NCI-H1417 treated with DMSO at 0.1 percent for 48 hours (cell line): ENCODE measurements at regions not wholly inside any gene's neighbourhood (a gene's known extent, or its start where the extent isn't known, plus 50 kb on each side); places are given as distances from the start of the nearest gene placed in this dataset.
"Not testable (repeated sequence)": the region's sequence is repeated elsewhere in the genome, so short reads cannot be mapped to it uniquely, and the experiment has no call there.

ENCODE experiments used
- DNase-seq: peaks from one replicate; lab custom pipeline; 2025; lab: John Stamatoyannopoulos, UW

DNA sequence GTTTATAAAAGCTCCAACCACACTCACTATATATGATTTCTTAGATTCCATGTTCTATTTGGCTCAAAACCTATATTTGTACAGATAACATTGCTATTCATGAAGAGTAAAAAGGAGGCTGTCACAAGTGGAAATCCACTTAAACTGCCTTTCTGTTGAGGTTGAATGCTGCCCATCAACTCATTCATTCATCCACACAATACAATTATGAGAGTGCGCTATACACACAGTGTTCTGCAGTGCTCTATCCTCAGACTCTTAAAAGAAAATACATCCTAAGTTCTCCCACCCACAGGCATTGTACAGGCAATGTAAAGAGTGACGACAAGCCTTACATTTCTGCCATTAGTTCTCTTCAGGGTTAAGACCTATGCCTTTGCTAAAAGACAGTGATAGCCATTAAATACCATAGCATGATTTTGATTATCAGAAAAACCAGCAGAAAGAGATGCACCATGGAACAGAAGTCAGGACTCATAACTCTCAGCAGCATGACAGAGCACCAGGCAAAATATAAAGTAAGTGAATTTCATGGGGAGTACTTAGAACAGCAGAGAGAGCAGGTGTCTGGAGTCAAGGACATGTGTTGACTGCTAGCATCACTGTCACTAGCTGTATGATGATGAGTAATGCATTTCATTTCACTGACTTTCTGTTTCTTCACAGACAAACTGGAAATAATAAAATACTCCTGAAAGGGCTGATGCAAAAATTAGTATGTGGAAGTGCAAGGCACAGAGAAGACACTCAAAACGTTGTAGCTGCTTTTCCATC, 218.0 kb downstream of the RBM26 start:
- DNase-seq, result no peak

- DNase-seq, result no peak
Measured at GRCh38 chr13:79185580-79185979, 220.5 kb downstream of the RBM26 start.

- DNase-seq, result no peak
Measured at GRCh38 chr13:79183231-79183630, 222.8 kb downstream of the RBM26 start.

DNA sequence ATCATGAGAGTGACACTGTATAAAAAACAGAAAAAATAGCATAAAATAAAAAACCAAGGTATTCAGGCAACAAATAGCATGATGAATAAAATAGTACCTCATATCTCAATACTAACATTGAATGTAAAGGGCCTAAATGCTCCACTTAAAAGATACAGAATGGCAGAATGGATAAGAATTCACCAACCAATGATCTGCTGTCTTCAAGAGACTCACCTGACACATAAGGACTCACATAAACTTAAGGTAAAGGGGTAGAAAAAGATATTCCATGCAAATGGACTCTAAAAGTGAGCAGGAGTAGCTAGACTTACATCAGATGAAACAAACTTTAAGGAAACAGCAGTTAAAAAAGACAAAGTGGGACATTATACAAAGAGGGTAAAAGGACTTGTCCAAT, 232.4 kb downstream of the RBM26 start:
- DNase-seq, result not testable (repeated sequence)

DNA sequence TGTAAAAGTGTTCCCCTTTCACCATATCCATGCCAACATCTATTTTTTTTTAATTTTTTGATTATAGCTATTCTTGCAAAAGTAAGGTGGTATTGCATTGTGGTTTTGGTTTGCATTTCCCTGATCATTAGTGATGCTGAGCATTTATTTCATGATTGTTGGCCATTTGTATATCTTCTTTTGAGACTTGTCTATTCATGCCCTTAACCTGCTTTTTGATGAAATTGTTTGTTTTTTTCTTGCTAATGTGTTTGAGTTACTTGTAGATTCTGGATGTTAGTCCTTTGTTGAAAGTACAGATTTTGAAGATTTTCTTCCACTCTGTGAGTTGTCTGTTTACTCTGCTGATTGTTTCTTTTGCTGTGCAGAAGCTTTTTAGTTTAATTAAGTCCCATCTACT, 233.1 kb downstream of the RBM26 start:
- DNase-seq, result not testable (repeated sequence)

DNA sequence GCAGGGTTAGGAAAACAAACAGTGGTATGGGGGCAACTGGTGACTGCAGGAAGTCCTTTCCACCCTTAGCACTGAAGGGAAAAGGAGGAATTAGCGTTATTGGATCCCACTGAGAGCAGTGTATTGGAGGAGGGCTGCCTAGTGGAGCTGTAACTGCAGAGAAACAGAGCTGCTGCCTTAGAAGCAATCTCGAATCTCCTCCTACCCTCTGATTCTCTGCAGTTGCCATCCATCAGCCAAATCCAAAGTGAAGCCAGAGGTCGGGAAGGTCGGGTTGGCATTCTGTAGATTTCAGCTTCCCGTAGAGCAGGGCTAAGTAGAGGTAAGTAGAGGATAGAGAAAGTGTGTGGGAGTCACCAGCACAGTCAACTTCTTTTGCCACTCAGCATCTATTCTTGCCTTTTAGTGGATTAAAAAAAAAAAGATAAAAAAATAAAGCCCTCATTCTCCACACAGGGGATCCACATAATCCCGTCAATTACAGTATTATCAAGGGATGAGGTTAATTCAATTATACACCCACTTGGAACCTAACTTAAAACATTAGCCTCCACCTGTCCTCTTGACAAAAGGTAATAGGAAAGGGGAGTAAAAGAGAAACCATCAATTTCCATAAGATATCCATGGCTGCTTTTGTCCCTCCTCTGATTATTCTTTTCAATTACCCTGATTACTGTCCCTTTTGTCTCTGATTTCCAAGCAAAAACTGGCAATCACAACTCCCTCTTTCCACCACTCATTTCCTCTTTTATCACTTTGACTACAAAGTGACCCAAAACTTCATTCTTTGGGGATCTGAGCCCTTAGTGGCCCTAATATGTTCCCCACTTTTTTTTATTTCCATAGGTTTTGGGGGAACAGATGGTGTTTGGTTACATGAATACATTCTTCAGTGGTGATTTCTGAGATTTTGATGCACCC, 234.7 kb downstream of the RBM26 start:
- no peak for DNase-seq

DNA sequence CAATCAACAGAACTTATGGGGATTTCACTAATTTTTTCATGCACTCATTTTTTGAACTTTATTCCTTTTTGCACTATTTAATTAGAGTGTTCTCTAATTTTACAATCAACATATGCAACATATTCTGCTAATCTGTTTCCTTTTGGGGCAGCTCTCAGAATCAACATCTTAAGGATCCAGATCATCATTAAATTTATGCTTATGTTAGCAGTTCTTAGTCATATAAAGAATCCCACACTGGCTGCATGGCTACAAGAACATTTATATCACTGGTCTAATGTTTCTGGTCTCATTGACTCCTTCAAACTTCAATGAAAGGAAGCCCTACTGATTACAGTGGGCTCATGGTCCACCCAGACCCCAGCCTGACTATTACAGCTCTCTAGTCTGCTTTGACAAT, 245.2 kb downstream of the RBM26 start:
- no peak for DNase-seq

DNA sequence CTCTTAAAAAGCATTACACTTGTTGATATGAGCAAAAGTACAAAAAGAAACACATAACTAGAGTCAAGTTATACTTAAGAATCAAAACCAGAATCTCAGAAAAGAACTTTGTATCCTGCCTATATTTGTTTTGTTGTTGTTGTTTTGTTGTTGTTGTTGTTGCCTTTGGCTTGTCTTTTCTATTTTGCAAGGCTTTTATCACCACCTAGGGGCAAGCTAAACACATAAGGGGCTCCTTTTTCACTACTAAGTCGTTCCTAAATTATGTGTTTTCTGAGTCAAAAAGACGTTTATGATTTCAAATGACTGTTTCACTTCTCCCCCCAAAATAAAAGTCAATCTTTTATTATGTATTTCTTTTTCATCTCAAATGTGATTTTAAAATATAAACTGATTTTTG, 250.2 kb downstream of the RBM26 start:
- DNase-seq, result no peak

DNA sequence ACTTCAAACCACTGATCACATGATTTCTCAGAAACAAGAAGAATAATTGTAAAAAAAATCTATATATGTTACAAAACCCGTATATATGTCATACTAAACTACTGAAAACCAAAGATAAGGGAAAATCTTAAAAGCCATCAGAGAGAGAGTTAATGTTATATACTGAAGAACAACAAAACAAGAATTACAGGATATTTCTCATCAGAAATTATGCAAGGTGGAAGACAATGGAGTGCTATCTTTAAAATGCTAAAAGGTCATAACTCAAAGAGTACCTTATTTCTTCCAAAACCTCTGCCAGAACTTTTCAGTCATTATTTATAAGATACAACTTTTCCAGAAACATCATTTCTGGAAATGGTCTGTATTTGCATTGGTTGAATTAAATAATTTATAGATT, 256.8 kb downstream of the RBM26 start:
- DNase-seq, result no peak

GRCh38 chr13:79141082-79141481, 265.0 kb downstream of the RBM26 start:
- no peak for DNase-seq

DNA sequence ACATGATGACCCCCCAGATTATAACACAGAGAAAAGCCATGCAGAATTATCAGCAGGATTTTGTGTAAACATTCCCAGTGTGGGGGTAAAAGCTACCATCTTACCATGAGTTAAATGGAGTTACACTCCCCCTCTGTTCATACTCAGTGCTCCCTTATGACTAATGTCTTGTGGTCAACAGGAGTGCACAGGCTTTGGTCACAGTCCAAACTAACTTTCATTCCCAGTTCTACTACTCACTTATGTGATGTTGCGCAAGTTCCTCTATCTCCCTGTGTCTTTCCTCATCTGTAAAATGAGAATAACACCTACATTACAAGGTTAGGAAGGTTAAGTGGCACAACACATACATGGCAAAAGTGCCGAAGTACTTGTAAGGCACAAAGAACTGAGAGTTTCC, 277.9 kb downstream of the RBM26 start:
- DNase-seq, result no peak

GRCh38 chr13:79126706-79127105, 279.3 kb downstream of the RBM26 start:
- no peak for DNase-seq

GRCh38 chr13:79124183-79124582, 281.9 kb downstream of the RBM26 start:
- DNase-seq, result no peak

DNA sequence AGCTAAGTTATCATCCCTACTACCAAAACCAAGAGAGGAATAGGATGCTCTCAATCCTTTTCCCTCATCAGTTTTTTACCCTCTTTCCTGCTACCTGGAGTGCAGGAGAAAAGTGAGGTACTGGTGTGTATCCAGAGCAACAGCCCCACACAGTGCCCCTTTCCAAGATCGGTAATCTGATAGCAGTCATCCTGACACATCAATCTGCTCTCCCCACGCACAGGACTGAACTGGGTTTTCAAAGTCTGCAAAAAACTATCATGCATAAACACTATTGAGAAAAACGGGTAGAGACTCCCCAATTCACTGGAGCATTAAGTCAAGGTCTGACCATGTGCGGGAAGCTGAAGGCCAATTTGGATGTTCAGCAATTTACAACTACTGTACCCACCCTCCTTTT, 284.8 kb downstream of the RBM26 start:
- DNase-seq, result no peak

DNA sequence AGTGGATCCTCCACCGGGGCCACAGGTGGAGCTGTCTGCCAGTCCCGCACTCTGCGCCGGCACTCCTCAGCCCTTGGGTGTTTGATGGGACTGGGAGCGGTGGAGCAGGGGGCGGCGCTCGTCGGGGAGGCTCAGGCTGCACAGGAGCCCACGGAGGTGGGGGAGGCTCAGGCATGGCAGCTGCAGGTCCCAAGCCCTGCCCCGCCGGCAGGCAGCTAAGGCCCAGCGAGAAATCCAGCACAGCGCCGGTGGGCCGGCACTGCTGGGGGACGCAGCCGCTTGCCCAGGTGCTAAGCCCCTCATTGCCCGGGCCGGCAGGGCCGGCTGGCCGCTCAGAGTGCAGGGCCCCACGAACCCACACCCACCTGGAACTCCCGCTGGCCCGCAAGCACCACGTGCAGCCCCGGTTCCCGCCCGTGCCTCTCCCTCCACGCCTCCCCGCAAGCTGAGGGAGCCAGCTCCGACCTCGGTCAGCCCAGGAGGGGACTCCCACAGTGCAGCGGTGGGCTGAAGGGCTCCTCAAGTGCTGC, 286.4 kb downstream of the RBM26 start:
- no peak for DNase-seq

DNA sequence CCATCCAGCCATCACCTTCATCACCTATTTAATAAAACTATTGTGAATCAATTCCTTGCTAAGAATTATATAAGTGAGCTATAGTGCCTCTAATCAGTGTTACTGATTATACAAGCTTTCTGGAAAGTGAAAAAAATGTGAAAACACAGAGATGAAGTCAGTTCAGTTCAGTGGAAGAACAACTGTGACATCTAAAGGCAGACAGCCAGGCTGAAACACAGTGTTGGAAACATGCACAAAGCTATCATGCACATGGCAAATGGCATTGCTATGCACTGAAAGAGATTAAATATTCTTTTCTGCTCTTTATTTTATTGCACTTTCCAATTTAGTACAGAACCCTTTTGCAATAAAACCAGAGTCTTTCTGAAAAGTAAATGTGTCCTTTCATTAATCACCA, 294.0 kb downstream of the RBM26 start:
- no peak for DNase-seq

- peak; percentile 60 for DNase-seq
Measured at GRCh38 chr13:79108914-79109643, 297.0 kb downstream of the RBM26 start.

- no peak for DNase-seq
Measured at GRCh38 chr13:79098596-79098995, 307.5 kb downstream of the RBM26 start.

- DNase-seq, result no peak
Measured at GRCh38 chr13:79097201-79097600, 308.9 kb downstream of the RBM26 start.

DNA sequence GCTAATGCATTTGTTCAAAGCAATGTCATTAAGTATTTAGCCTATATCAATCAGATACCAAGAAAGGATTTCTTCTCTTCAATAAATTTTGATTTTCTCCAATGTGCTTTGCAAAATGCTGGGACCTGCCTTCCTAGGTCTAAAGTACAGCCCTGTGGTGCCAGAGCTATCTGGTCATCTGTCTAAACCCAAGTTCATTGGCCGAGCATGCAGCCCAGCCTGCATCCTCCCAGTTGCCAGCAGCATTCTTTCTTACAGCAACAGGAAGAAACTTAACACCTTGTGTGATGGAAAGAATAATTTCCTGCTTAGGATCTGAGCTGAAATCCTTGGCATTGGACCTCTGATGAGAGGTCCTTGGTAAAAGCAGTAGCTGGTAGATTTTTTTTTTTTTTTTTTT, 310.0 kb downstream of the RBM26 start:
- no peak for DNase-seq

- no peak for DNase-seq
Measured at GRCh38 chr13:79090552-79091124, 315.4 kb downstream of the RBM26 start.
